Spleen (tissue), 7 donors: ENCODE measurements at regions not wholly inside any gene's neighbourhood (a gene's known extent, or its start where the extent isn't known, plus 50 kb on each side); places are given as distances from the start of the nearest gene placed in this dataset.

Experiments used
- POLR2A ChIP-seq, 3 donors: fragments of 450-650 bp; IDR thresholded peaks; one replicate each; pipeline ENCODE4 v1.5.1; 2017; ENCODE audit warnings: antibody characterized with exemption in 3 of 3, mild to moderate bottlenecking in 1 of 3
- TF ChIP-seq, protein P1 (sequence below), 11 experiments: fragments of 200-600 bp in 7 of 11; fragments of 450-650 bp in 4 of 11; sonication (generic) in 4 of 11; IDR thresholded peaks in 8 of 11; conservative IDR thresholded peaks in 3 of 11; 1 replicate in 7 of 11; 2 replicates in 4 of 11; pipeline versions ENCODE4 v1.4.0 to v1.8.0; 2016 to 2021; ENCODE audit warnings: antibody characterized with exemption in 11 of 11, inconsistent platforms in 4 of 11, mild to moderate bottlenecking in 1 of 11
- donor health status: DM: no; HTN: no; CAD: no; lungs with moderate emphysema.
- donor health status: DM: no; HTN: no; CAD: no.
- donor health status: DM: no; HTN: no; CAD: no.

DNA sequence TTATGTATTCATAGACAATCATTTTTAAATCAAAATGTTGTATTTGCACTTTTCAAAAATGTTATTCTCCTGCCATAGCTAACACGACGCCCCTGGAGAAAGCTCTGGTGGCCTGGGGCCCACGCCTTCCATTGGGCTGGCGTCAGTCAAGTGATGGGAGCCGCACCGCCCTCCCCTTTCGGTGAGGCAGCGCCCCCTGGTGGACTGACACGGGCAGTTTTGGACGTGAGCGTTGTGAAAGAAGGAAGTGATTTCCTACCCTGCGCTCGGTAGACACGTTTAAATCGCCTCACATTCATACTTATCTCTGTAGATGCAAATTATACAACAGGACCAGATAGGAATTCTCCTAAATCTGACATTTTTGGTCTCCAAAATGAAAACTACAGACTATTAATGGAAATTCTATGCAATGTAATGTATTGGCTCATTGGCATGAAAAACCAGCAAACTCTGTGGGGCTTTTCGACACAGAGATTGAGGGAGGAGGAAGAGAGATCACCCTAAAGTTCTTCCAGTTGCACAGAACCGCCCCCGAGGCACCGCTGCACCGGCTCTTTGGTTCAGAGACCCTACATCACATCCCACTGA is 326.2 kb upstream of the SOX11 start:
- TF ChIP-seq, protein P1, sequence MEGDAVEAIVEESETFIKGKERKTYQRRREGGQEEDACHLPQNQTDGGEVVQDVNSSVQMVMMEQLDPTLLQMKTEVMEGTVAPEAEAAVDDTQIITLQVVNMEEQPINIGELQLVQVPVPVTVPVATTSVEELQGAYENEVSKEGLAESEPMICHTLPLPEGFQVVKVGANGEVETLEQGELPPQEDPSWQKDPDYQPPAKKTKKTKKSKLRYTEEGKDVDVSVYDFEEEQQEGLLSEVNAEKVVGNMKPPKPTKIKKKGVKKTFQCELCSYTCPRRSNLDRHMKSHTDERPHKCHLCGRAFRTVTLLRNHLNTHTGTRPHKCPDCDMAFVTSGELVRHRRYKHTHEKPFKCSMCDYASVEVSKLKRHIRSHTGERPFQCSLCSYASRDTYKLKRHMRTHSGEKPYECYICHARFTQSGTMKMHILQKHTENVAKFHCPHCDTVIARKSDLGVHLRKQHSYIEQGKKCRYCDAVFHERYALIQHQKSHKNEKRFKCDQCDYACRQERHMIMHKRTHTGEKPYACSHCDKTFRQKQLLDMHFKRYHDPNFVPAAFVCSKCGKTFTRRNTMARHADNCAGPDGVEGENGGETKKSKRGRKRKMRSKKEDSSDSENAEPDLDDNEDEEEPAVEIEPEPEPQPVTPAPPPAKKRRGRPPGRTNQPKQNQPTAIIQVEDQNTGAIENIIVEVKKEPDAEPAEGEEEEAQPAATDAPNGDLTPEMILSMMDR (IDR thresholded peaks at IDR 0.05 in 8 of 11, conservative IDR thresholded peaks at IDR 0.05 in 3 of 11), result peak in 10 of 11 experiments; percentile 20 to 80 (median 57)
- no peak for TF ChIP-seq POLR2A (IDR thresholded peaks at IDR 0.05)
